Cerebellar nuclear complex (tissue), 1 donor: ENCODE measurements at regions not wholly inside any gene's neighbourhood (a gene's known extent, or its start where the extent isn't known, plus 50 kb on each side); places are given as distances from the start of the nearest gene placed in this dataset.
"Not testable (repeated sequence)": the region's sequence is repeated elsewhere in the genome, so short reads cannot be mapped to it uniquely, and the experiment has no call there.

Experiments
- DNase-seq, 2 experiments: peaks; one replicate each; lab custom pipeline; 2025; lab: John Stamatoyannopoulos, UW

DNA sequence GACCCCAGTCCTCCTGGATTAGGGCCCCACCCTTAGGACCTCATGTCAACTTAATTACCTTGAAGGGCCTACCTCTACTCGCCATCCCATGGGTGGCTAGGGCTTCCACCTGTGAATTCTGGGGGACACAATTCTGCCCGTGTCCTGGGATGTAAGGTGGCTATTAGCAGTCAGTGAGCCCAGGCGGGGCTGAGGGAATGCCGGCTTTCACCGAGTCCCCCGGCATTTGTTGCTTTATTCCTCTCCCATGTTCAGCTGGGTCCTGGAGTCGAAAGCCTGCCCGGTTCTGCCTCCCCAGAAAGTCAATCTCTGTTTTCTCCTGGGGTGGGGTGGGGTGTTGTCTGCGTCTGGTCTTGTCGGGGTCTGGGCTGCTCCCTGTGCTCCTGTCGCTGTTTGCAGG lies 125.6 kb downstream of the GLRX3 start:
- no peak for DNase-seq

- no peak for DNase-seq
These were observed 127.1 kb downstream of the GLRX3 start for GRCh38 chr10:130263289-130263688.

DNA sequence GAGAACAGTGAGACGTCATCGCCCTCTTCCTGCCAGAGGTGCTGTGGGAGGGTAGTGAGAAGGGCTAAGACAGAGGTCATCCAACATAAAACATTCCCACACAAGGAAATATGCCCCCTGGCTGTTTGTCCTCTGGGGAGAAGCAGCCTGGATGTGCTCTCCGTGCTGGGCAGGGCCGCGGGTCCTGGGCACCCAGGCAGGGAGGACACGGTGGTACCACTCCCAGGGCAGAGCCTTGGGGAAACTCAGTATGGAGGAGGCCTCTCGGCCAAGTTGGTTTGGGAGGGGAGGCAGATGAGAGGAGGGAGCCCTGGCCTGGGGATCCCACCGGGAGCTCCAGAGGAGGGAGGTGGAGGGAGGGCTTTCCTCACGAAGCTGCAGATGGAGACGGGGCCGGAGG lies 129.4 kb downstream of the GLRX3 start:
- DNase-seq, result no peak

- no peak for DNase-seq
These were observed 146.5 kb downstream of the GLRX3 start for GRCh38 chr10:130282492-130283218.

- DNase-seq, result no peak
These were observed 147.0 kb downstream of the GLRX3 start for GRCh38 chr10:130283219-130283545.

GRCh38 chr10:130295761-130296160 lies 159.6 kb downstream of the GLRX3 start:
- not testable (repeated sequence) for DNase-seq

- no peak for DNase-seq
These were observed 164.4 kb downstream of the GLRX3 start for GRCh38 chr10:130300608-130301020.

GRCh38 chr10:130301021-130301892 lies 165.1 kb downstream of the GLRX3 start:
- no peak for DNase-seq

GRCh38 chr10:130326954-130327353 lies 190.8 kb downstream of the GLRX3 start:
- no peak for DNase-seq

GRCh38 chr10:130329792-130330191 lies 193.6 kb downstream of the GLRX3 start:
- no peak for DNase-seq

DNA sequence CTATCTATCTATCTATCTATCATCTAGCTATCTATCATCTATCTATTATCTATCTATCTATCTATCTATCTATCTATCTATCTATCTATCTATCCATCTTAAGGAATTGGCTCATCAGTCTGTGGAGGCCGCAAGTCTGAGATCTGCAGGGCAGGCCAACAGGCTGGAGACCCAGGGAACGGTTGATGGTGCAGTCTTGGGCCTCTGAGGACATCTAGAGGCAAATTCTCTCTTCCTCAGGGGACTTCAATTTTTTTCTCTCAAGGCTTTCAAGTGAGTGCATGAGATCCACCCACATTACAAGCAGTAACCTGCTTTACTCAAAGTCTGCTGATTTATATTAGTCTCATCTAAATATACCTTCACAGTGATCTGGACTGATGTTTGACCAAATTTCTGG lies 197.0 kb downstream of the GLRX3 start:
- no peak for DNase-seq

DNA sequence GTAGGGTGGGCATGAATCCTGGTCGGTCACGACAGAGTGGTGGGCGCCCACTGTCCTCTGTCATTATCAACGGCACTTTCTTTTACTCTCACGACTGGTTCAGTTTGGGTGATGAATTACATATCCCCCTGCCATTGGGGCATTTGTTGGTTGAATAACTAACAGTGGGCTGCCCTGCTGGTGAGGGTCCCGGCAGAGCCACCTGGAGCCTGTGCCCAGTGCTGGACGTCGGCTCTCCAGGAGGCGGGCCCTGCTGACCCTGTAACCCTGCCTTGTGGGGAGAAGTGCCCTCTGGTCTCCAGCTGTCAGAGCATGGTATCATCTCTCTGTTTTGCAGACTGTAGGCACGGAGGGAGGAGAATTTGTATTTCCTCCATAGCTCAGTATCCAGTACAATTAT lies 199.1 kb downstream of the GLRX3 start:
- no peak for DNase-seq

DNA sequence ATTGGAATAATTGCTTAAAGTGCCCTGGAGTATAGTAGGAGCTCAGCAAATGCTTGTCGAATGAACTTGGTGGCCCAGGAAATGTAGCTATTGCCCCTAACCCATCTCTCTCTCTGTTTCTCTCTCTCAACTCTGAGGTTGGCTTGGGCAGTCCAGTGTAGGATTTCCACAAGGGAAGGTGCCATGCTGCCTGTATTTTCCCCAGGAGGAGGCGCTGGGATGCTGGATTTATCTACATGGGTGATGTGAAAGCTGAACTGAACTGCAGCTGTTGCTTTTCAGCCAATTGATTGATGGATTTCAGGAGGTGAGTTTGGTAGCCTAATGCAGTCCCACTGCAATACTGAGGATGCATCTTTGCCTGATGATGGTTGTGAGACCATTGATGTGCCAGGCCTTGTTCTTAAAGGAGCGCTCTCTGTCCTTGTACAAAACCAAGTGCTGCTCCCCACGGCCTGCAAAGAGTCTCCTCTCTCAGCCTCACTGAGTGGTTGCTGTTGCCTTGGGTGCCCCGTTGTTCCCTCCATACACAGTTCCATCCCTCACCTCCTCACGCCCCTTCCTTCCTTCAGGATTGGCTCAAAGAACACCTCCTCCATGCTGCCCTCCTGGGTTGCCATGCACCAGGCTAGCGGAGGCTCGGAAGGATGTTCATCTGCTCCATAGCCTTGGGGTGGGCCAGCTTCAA lies 200.6 kb downstream of the GLRX3 start:
- DNase-seq, result no peak

DNA sequence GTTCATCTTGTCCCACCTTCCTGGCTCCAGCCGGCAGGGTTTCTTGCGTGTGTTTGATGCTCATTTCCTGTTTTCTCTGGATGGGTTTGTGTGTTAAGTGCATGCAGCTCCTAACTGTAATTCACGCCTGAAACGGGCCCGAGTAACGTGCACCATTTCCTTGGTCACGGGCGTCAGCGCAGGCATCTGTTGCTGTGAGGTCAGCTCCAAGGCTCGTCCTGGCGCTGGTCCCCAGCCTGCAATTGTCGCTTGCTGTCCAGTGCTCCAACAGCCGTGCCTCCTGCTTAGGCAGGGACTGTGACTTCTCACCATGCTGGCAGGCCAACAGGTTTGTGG lies 201.1 kb downstream of the GLRX3 start:
- no peak for DNase-seq

DNA sequence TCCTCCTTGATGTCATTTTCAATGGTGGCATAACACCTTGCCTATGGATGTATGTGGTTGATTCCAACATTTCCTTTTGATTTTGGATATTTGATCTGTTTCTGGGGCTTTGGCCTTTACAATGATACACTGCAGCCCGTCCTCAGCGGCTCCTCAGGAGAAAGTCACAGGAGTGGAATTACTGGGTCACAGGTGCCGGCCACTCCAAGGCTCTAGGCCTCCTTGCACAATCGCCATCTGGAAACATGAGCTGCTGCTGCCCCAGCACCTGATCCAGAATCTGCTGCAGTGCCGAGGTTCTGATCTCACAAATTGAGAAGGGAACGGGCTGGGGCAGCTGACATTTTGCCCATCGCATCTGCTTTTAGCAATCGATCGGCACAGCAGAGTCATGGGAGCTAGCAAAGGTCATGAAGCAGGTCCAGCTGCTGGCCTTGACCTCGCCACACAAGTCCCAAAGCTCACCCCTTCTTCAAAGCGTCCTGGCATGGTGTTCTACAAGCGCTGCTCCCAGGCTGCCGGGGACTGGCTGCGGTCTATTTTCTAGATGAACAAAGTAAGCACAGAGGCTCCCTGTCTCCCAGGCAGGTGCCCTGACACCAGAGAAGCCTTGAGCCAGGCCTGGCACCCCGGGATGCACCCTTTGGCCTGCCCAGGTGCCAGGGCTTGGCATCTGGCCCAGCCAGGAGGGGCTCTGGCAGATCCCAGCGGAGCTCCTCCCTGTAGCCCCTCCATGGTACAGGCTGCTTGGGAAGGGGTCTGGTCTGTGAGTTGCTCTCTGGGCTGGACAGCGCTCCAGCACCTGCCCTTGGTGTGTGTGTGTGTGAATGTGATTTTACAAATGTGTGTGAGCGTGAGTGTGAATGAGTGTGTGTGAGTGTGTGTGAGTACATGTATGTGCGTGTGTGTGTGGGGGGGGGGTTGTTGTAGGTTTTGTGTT lies 201.8 kb downstream of the GLRX3 start:
- no peak for DNase-seq

DNA sequence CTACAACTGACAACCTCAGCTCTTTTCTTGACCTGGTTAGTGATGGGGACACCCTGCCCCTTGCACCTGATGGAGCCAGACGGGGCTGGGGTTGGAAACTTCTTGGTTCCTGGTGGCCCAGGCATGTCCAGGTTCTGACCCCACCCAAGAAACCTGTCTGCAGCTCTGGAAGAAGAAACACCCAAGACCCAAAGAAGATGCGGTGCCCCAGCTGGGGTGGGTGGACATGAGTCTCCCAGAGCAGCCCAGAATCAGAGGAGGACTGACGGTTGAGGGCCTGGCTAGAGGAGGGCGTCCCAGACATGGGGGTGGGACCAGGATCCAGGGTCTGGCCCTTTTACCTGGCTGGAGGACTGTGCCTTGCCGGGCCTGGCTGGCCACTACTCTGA lies 202.4 kb downstream of the GLRX3 start:
- no peak for DNase-seq

GRCh38 chr10:130339091-130339490 lies 202.9 kb downstream of the GLRX3 start:
- DNase-seq, result no peak

GRCh38 chr10:130339911-130340310 lies 203.7 kb downstream of the GLRX3 start:
- DNase-seq, result no peak

- DNase-seq, result no peak
These were observed 204.6 kb downstream of the GLRX3 start for GRCh38 chr10:130340816-130341215.

DNA sequence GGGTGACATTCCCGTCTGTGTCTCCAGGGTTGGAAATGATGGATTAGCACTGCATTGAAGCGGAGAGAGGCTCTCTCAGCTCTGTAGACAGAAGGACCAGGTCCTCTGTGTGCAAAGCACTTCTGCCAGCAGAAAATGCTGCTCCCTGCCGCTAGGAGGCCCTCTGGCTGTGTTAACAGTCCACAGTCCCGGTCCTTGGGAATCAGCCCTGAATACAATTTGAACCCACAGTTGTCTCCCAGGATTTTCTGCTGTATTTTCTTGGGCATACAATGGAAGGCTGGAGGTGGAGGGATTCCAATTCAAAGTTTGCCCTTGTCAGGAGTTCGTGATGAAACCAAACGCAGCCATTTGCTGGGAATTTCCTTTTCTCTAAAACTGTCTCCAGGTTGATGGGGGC lies 205.2 kb downstream of the GLRX3 start:
- no peak for DNase-seq

GRCh38 chr10:130345728-130346127 lies 209.5 kb downstream of the GLRX3 start:
- DNase-seq, result no peak

- no peak for DNase-seq
These were observed 214.8 kb downstream of the GLRX3 start for GRCh38 chr10:130350996-130351395.
